Heart right ventricle (tissue), 16 donors: ENCODE measurements at regions not wholly inside any gene's neighbourhood (a gene's known extent, or its start where the extent isn't known, plus 50 kb on each side); places are given as distances from the start of the nearest gene placed in this dataset.

Source experiments
- ATAC-seq, 8 donors: fragments of 200-7000 bp; cut with Tn5 transposase; one replicate each; pipeline ENCODE4 v1.9.1; 2020; ENCODE audit warnings: mild to moderate bottlenecking in 8 of 8, moderate library complexity in 8 of 8, moderate number of reproducible peaks in 1 of 8
- DNase-seq, 2 donors: peaks; one replicate each; pipeline ENCODE4 v3.0.0-alpha.2; 2020
- H3K27ac ChIP-seq, 10 donors: fragments of 200-600 bp; sonication (generic) in 2 of 10; one replicate each; pipeline versions ENCODE4 v1.5.0 to v1.8.0; 2020 to 2022; ENCODE audit warnings: mild to moderate bottlenecking in 3 of 10
- H3K27me3 ChIP-seq, 7 donors: fragments of 200-600 bp; one replicate each; pipeline ENCODE4 v1.8.0; 2021 to 2022; ENCODE audit warnings: mild to moderate bottlenecking in 2 of 7
- H3K36me3 ChIP-seq, 9 donors: fragments of 200-600 bp; sonication (generic) in 1 of 9; one replicate each; pipeline versions ENCODE4 v1.5.0 to v1.8.0; 2020 to 2022; ENCODE audit warnings: mild to moderate bottlenecking in 2 of 9
- H3K4me1 ChIP-seq, 9 donors: fragments of 200-600 bp; sonication (generic) in 1 of 9; one replicate each; pipeline versions ENCODE4 v1.5.0 to v1.8.0; 2020 to 2022; ENCODE audit warnings: mild to moderate bottlenecking in 4 of 9
- H3K4me3 ChIP-seq, 10 donors: fragments of 200-600 bp; sonication (generic) in 2 of 10; one replicate each; pipeline versions ENCODE4 v1.5.0 to v1.8.0; 2020 to 2022; ENCODE audit warnings: mild to moderate bottlenecking in 7 of 10, moderate library complexity in 2 of 10
- H3K9me3 ChIP-seq, 11 donors: fragments of 200-600 bp in 10 of 11; sonication (generic) in 2 of 11; one replicate each; pipeline versions ENCODE4 v1.5.0 to v1.8.0; 2013 to 2022; ENCODE audit warnings: mild to moderate bottlenecking in 2 of 11, control low read depth in 1 of 11, moderate library complexity in 1 of 11
- WGBS, 2 donors: extraction: QIAGEN DNeasy Blood & Tissue Kit; methylation state at CpG; one replicate each; pipeline ENCODE4 v1.1.7; 2013; ENCODE audit warnings: inconsistent platforms in 1 of 2; 5-methylcytosine and 5-hydroxymethylcytosine counted together
- intact Hi-C, 10 donors: fragments of 100-400 bp; cut with DNase I; formaldehyde crosslinking; loops; one replicate each; pipeline versions ENCODE4 v1.11.1 to v1.14.2; 2022
- TF ChIP-seq, protein P1 (sequence below), 9 donors: fragments of 200-600 bp; sonication (generic) in 2 of 9; IDR thresholded peaks; one replicate each; pipeline versions ENCODE4 v1.5.0 to v1.8.0; 2021 to 2022; ENCODE audit warnings: antibody characterized with exemption in 9 of 9, mild to moderate bottlenecking in 5 of 9, moderate library complexity in 1 of 9
- donor health status: Arrhythmogenic right ventricular cardiomyopathy.
- donor health status: ischemic (EF 13 %, LVEDD 7.1; RV severe dilation, severe dysfunction).
- donor health status: healthy with polysubstance abuse.
- donor health status: DM: no; HTN: yes; CAD: no.
- donor health status: DM: no; HTN: no; CAD: no.
- donor health status: ischemic (EF 25% LVEDD 6.9; RV normal size, moderate dysfunction).
- donor health status: ischemic (EF 25% LVEDD 5.7; RV mildly dilated, moderate dysfunction).
- donor health status: healthy.
- donor health status: DM: yes; HTN: yes; CAD: no.
- donor health status: Ischemic cardiomyopathy.
- donor health status: ischemic (EF 35%, LVEDD 5.7; RV mildly dilated, moderate dysfunction).
- donor health status: nonischemic (EF 11% LVEDD 7.7; RV severe dilation, severe dysfunction).
- donor health status: DM: yes; HTN: yes; CAD: no.
- donor health status: PGD.
- donor health status: ischemic (EF 29% LVEDD 5.4; RV normal size, mild dysfunction).
- donor health status: nonischemic (EF 23%, LVEDD 6.1; RV moderate dilation, normal function).

DNA sequence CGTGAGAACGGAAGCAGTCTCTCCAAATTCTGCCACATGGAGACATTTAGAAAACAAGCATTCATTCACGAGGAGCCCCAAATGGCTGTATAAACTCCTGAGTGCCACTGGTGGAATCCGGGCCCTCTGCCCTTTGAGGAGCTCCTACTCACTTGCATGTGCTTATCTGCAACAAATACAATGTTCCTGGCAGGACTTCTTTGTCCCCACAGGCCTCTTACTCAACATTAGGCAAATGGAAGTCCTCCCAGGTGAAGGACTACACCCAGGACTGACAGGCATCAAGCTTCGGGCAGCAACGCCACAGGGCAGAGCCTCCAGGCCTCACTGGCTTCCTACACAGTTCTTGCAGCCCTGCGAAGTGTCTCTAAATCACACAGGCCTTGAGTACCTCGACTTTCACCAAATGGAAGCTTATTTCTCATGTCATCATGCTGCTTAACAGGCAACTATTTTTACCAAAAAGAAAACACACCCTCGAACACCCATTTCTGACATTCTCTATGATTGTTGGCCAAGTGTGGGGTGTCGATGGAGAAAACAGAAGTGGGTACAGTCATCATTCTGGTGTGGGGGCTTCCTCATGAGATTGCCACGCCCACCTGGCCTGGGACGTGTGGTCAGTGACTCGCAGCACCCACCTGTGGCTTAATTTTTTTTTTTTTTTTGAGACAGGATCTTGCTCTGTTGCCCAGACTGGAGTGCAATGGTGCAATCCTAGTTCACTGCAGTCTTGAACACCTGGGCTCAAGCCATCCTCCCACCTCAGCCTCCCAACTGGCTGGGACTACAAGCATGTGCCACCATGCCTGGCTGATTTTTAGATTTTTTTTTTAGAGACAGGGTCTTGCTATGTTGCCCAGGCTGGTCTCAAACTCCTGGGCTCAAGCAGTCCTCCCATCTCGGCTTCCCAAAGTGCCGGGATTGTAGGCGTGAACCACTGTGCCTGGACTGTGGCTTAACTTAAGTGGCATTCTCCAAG, 186.8 kb upstream of the GLI2 start:
- Histone ChIP-seq H3K27me3 (no peaks in the 10 kb centered on the region), H3K4me1 (peaks cover 10 to 61% (median 49%) of the 10 kb centered on the region in 9 donors), H3K36me3 (no peaks in the 10 kb centered on the region), H3K4me3 (no peak overlapping the region), H3K9me3 (no peaks in the 10 kb centered on the region), H3K27ac (peak overlapping the region in 7 of 10 donors; percentile 26 to 78 (median 53))
- TF ChIP-seq, protein P1, sequence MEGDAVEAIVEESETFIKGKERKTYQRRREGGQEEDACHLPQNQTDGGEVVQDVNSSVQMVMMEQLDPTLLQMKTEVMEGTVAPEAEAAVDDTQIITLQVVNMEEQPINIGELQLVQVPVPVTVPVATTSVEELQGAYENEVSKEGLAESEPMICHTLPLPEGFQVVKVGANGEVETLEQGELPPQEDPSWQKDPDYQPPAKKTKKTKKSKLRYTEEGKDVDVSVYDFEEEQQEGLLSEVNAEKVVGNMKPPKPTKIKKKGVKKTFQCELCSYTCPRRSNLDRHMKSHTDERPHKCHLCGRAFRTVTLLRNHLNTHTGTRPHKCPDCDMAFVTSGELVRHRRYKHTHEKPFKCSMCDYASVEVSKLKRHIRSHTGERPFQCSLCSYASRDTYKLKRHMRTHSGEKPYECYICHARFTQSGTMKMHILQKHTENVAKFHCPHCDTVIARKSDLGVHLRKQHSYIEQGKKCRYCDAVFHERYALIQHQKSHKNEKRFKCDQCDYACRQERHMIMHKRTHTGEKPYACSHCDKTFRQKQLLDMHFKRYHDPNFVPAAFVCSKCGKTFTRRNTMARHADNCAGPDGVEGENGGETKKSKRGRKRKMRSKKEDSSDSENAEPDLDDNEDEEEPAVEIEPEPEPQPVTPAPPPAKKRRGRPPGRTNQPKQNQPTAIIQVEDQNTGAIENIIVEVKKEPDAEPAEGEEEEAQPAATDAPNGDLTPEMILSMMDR (IDR thresholded peaks at IDR 0.05), result no peak
- DNase-seq, result no peak
- peak in 3 of 8 donors; percentile 19 to 62 (median 48) for ATAC-seq
- intact Hi-C loops, result no loop called here
- WGBS, 2 donors, result 80 to 86% methylated on average over 16 of the region's 16 CpGs

GRCh38 chr2:120549841-120550240, 185.8 kb upstream of the GLI2 start:
- DNase-seq (no peak), ATAC-seq (no peak)
- no peak overlapping the region for H3K4me3 ChIP-seq
- 77% methylated on average over 6 of the region's 6 CpGs for WGBS, 2 donors
- TF ChIP-seq, protein P1 (IDR thresholded peaks at IDR 0.05), result no peak
- peaks cover 10 to 54% (median 45%) of the 10 kb centered on the region in 9 donors for H3K4me1 ChIP-seq
- no peaks in the 10 kb centered on the region for H3K9me3 ChIP-seq
- no peaks in the 10 kb centered on the region for H3K27me3 ChIP-seq
- H3K36me3 ChIP-seq, result no peaks in the 10 kb centered on the region
- intact Hi-C loops, result loop anchor here in 8 of 10 donors (5.0 to 10.0 kb wide), 9 partner anchors 33 to 208 kb away; partner anchors contain the start of gene INHBB (in 3 of the 8)
- peak overlapping the region in 3 of 10 donors; percentile 56 to 84 (median 78) for H3K27ac ChIP-seq

DNA sequence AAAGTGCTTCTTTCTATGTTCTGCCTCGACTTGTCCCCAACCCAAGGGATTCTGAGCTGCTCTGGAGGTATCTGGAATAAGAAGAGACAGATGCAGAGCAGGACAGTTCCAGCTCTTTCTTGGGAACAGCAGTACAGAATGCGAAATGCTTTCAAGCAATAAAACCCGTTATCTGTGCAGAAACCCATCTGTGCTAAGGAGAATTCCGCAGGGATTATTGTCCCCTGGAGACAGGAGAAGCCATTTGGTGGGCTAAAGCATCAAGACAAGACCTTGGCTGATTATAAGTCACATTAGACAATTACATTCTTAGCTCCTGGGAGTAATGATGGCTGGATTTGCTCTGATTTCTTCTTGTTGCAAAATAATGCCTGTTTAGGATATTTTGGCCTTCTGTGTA, 185.4 kb upstream of the GLI2 start:
- ATAC-seq, result no peak
- H3K9me3 ChIP-seq, result no peaks in the 10 kb centered on the region
- H3K4me1 ChIP-seq, result peaks cover 10 to 54% (median 45%) of the 10 kb centered on the region in 9 donors
- H3K4me3 ChIP-seq, result no peak overlapping the region
- H3K27ac ChIP-seq, result peak overlapping the region in 4 of 10 donors; percentile 56 to 84 (median 70)
- TF ChIP-seq, protein P1 (IDR thresholded peaks at IDR 0.05), result no peak
- H3K27me3 ChIP-seq, result no peaks in the 10 kb centered on the region
- WGBS, 2 donors, result 76 to 77% methylated on average over 4 of the region's 4 CpGs
- intact Hi-C loops, result loop anchor here in 8 of 10 donors (5.0 to 10.0 kb wide), 9 partner anchors 33 to 208 kb away; partner anchors contain the start of gene INHBB (in 3 of the 8)
- H3K36me3 ChIP-seq, result no peaks in the 10 kb centered on the region
- no peak for DNase-seq

DNA sequence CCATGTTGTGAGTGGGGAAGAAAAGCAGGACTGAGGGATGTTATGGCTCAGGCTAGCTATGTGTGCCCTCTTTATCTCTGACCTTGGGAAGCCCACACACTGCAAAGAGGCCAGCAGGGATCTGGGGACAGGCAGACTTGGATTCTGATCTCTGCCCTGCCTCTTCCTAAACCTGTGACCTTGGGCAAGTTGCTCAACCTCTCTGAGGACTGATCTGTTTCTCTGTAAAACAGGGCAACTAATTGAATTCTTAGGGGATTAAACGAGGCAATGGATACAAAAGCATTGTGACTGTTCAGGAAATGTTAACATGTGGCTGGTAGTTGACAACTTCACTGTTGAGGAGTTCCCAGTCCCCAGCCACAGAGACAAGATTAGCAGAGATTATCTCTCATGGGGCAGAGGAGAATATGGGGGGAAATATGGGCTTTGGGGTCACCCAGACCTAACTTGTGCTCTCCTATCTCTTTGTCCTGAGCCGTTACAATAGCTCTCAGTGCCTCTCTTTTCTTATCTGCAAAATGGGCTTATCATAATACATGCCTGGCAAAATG, 184.7 kb upstream of the GLI2 start:
- no peaks in the 10 kb centered on the region for H3K36me3 ChIP-seq
- intact Hi-C loops, result loop anchor here in 8 of 10 donors (5.0 to 10.0 kb wide), 9 partner anchors 34 to 209 kb away; partner anchors contain the start of gene INHBB (in 3 of the 8)
- H3K9me3 ChIP-seq, result no peaks in the 10 kb centered on the region
- no peak overlapping the region for H3K4me3 ChIP-seq
- 45 to 53% methylated on average over 2 of the region's 2 CpGs for WGBS, 2 donors
- H3K27ac ChIP-seq, result peak overlapping the region in 6 of 10 donors; percentile 29 to 84 (median 59)
- H3K4me1 ChIP-seq, result peaks cover 10 to 54% (median 44%) of the 10 kb centered on the region in 9 donors
- ATAC-seq (no peak), DNase-seq (no peak)
- no peaks in the 10 kb centered on the region for H3K27me3 ChIP-seq
- TF ChIP-seq, protein P1 (IDR thresholded peaks at IDR 0.05), result no peak
